ENCODE measurements at regions not wholly inside any gene's neighbourhood (a gene's known extent, or its start where the extent isn't known, plus 50 kb on each side); places are given as distances from the start of the nearest gene placed in this dataset.

GRCh38 chr1:30054126-30054525 is 669.3 kb downstream of the MATN1 start:
- no peaks in the 10 kb centered on the region for H3K9me3 Mint-ChIP-seq
- no peak overlapping the region for H3K4me3 Mint-ChIP-seq
- H3K27me3 Mint-ChIP-seq (ENCODE audit: low read depth): peaks cover 9% of the 10 kb centered on the region
- no peaks in the 10 kb centered on the region for H3K36me3 Mint-ChIP-seq (ENCODE audit: low read depth)
- DNase-seq (ENCODE audit: low spot score): no peak
- no peaks in the 10 kb centered on the region for H3K4me1 Mint-ChIP-seq (ENCODE audit: low read depth)
- no peak overlapping the region for H3K27ac Mint-ChIP-seq

DNA sequence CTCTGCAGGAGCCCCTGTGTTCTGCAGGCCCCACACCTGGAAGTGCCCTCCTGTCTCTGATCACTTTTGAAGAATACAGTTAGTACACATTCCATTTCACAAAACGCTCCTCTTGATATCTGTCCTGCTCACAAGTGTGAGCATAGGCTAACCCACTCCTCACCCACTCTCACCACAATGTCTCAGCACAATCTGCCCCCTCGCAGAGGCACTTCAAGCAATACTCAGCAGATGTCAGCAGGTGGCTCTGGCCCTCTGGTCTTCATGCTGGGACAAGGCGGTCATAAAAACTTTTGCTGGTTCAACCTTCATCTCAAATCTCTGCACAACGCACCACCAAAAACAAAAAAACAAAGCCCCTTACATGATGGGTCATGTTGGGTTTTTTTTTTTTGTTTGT is 671.2 kb downstream of the MATN1 start:
- Mint-ChIP-seq H3K4me1 (ENCODE audit: low read depth) (no peaks in the 10 kb centered on the region), H3K4me3 (no peak overlapping the region), H3K9me3 (no peaks in the 10 kb centered on the region), H3K36me3 (ENCODE audit: low read depth) (no peaks in the 10 kb centered on the region), H3K27me3 (ENCODE audit: low read depth) (peaks cover 9% of the 10 kb centered on the region), H3K27ac (no peak overlapping the region)
- DNase-seq (ENCODE audit: low spot score): no peak

- Mint-ChIP-seq H3K27me3 (ENCODE audit: low read depth) (peaks cover 9% of the 10 kb centered on the region), H3K27ac (no peak overlapping the region), H3K4me1 (ENCODE audit: low read depth) (no peaks in the 10 kb centered on the region), H3K4me3 (no peak overlapping the region), H3K9me3 (no peaks in the 10 kb centered on the region), H3K36me3 (ENCODE audit: low read depth) (no peaks in the 10 kb centered on the region)
- no peak for DNase-seq (ENCODE audit: low spot score)
Measured at GRCh38 chr1:30051777-30052176, 671.6 kb downstream of the MATN1 start.

- no peaks in the 10 kb centered on the region for H3K4me1 Mint-ChIP-seq (ENCODE audit: low read depth)
- no peaks in the 10 kb centered on the region for H3K9me3 Mint-ChIP-seq
- H3K27me3 Mint-ChIP-seq (ENCODE audit: low read depth): peaks cover 9% of the 10 kb centered on the region
- no peak overlapping the region for H3K27ac Mint-ChIP-seq
- no peak overlapping the region for H3K4me3 Mint-ChIP-seq
- no peak for DNase-seq (ENCODE audit: low spot score)
- H3K36me3 Mint-ChIP-seq (ENCODE audit: low read depth): no peaks in the 10 kb centered on the region
Measured at GRCh38 chr1:30049748-30050296, 673.6 kb downstream of the MATN1 start.

GRCh38 chr1:30048905-30049304 is 674.5 kb downstream of the MATN1 start:
- H3K36me3 Mint-ChIP-seq (ENCODE audit: low read depth): no peaks in the 10 kb centered on the region
- H3K27ac Mint-ChIP-seq: no peak overlapping the region
- no peak for DNase-seq (ENCODE audit: low spot score)
- H3K4me3 Mint-ChIP-seq: no peak overlapping the region
- no peaks in the 10 kb centered on the region for H3K4me1 Mint-ChIP-seq (ENCODE audit: low read depth)
- no peaks in the 10 kb centered on the region for H3K9me3 Mint-ChIP-seq
- H3K27me3 Mint-ChIP-seq (ENCODE audit: low read depth): peaks cover 9% of the 10 kb centered on the region

- no peak overlapping the region for H3K4me3 Mint-ChIP-seq
- H3K27ac Mint-ChIP-seq: no peak overlapping the region
- no peaks in the 10 kb centered on the region for H3K4me1 Mint-ChIP-seq (ENCODE audit: low read depth)
- no peaks in the 10 kb centered on the region for H3K36me3 Mint-ChIP-seq (ENCODE audit: low read depth)
- no peaks in the 10 kb centered on the region for H3K27me3 Mint-ChIP-seq (ENCODE audit: low read depth)
- DNase-seq (ENCODE audit: low spot score): no peak
- no peaks in the 10 kb centered on the region for H3K9me3 Mint-ChIP-seq
Measured at GRCh38 chr1:30047576-30047975, 675.8 kb downstream of the MATN1 start.

DNA sequence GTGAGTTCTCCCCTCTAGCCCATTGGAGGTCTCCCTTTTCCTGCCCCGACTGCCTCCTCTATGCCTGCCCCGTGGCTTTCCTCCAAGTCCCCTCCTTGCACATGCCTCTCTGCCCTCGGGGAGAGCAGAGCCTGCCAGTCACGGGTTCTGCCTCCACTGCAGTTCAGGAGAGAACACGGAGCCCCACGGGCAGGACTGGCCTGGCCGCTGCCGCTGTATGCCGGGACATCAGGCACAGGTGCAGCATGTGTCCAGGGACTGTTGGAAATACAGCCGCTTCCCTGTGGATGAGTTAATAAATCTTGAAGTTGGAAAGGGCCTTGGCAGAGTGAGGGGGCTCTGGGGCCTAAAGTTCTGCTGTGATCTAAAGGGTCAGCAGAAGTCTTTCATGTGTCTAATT is 676.6 kb downstream of the MATN1 start:
- H3K27me3 Mint-ChIP-seq (ENCODE audit: low read depth): no peaks in the 10 kb centered on the region
- no peaks in the 10 kb centered on the region for H3K36me3 Mint-ChIP-seq (ENCODE audit: low read depth)
- no peak for DNase-seq (ENCODE audit: low spot score)
- no peak overlapping the region for H3K4me3 Mint-ChIP-seq
- H3K27ac Mint-ChIP-seq: no peak overlapping the region
- no peaks in the 10 kb centered on the region for H3K4me1 Mint-ChIP-seq (ENCODE audit: low read depth)
- H3K9me3 Mint-ChIP-seq: no peaks in the 10 kb centered on the region

DNA sequence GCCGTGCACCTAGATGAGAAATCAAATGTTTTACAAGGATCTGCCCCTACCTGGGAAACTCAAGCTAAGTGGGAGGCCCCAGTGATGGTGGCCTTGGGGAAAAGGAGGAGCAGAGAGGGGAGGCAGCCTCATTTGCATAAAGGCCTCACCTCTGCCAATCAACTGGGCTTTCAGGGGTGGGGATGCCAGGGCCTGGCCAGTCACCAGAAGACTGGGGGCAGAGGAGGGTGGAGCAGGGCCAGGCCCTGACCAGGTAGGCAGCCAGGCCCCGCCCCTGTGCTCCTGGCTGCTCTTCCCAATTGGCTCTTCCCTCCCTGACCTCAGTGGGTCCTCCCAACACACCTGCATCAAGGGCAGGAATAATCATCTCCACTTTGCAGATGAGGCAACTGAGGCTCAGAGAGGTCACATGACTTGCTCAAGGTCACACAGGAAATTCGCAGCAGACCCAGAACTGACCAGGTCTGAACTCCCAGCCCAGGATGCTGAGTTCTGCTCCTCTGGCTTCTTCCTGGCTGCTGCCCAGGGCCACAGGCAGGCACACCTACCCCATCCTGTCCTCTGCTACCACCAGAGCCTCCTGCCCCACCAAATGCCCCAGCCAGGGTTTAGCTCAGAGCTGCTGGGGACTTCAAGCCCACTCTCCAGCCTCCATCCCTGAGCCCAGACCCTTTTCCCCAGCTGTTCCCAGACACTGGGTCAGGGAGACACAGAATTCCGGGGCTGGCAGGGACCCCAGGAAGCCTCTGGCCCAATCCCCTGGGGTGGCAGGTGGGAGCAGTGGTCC is 677.9 kb downstream of the MATN1 start:
- Mint-ChIP-seq H3K4me3 (no peak overlapping the region), H3K36me3 (ENCODE audit: low read depth) (no peaks in the 10 kb centered on the region), H3K27me3 (ENCODE audit: low read depth) (no peaks in the 10 kb centered on the region), H3K4me1 (ENCODE audit: low read depth) (no peaks in the 10 kb centered on the region), H3K9me3 (no peaks in the 10 kb centered on the region), H3K27ac (no peak overlapping the region)
- DNase-seq (ENCODE audit: low spot score): no peak

DNA sequence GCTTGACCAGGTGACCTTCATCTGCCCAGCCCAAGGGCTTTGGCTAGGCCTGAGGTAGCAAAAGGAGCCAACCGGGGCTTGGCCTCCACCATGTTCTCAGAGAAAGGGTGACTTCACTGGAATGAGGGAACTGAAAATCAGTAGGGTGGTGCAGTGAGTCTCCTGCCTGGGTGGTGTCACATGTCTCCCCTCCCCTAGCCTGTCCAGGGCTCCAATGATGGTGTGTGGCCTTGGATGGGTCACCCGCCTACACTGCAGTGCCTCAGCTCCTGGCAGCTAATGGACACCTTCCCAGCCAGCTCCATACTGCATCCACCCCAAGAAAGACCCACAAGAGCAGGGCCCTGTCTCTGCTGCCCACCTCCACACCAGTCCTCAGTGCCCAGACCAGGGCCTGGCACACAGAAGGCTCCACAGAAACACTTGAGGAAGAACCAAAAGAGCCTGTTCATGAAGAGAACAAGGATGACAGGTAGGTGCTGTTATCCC is 678.7 kb downstream of the MATN1 start:
- no peak for DNase-seq (ENCODE audit: low spot score)
- Mint-ChIP-seq H3K9me3 (no peaks in the 10 kb centered on the region), H3K27ac (no peak overlapping the region), H3K4me1 (ENCODE audit: low read depth) (no peaks in the 10 kb centered on the region), H3K27me3 (ENCODE audit: low read depth) (no peaks in the 10 kb centered on the region), H3K4me3 (no peak overlapping the region), H3K36me3 (ENCODE audit: low read depth) (no peaks in the 10 kb centered on the region)

DNA sequence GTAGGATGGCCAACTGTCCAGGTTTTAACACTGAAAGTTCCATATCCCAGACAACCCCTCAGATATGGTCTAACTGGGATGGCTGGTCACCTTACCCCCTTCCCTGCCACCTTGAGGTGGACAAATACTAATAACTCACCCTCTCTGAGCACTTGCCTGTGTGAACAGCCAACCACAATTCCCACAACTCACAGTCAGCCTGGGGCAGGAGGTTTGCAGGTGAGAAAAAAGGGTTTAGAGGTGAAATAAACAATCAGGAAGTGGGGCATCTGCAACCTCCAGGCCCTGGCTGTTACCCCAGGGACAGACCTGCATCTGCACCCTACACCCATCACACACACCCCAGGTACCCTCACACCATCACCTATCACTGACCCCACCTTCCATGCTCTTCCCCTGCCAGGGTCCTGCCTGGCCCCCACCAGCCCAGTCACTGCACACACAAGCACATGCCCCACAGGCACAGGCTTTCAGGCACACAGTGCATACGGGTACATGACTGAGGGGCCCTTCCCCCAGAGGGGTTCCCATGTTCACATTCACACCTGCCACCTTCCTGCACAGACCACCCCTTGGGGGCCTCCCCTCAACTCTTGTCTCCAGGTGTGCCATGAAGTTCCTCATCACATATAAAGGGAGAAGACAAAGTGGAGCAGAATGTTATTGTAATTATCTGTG is 679.5 kb downstream of the MATN1 start:
- no peaks in the 10 kb centered on the region for H3K4me1 Mint-ChIP-seq (ENCODE audit: low read depth)
- no peaks in the 10 kb centered on the region for H3K27me3 Mint-ChIP-seq (ENCODE audit: low read depth)
- no peaks in the 10 kb centered on the region for H3K36me3 Mint-ChIP-seq (ENCODE audit: low read depth)
- no peak for DNase-seq (ENCODE audit: low spot score)
- H3K27ac Mint-ChIP-seq: no peak overlapping the region
- no peaks in the 10 kb centered on the region for H3K9me3 Mint-ChIP-seq
- no peak overlapping the region for H3K4me3 Mint-ChIP-seq

DNA sequence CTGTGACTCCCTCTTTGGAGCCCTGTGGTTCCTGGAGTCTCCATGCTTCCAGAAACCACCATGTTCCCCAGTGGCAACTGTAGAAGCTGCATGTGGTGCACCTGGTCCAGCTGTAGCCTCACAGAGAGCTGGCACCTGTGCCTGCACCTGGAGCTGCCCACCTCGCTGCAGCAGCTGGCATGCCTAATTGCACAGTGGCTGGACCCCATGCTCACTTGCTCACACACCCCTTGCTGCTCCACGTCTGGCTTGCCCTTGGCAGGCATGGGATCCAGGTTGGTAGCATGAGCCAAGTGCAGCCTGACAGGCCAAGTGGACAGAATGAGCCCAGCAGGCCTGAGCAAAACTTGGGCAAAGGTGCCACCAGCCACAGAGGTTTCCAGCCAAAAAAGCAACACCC is 680.1 kb downstream of the MATN1 start:
- H3K27ac Mint-ChIP-seq: no peak overlapping the region
- DNase-seq (ENCODE audit: low spot score): no peak
- no peaks in the 10 kb centered on the region for H3K36me3 Mint-ChIP-seq (ENCODE audit: low read depth)
- no peaks in the 10 kb centered on the region for H3K27me3 Mint-ChIP-seq (ENCODE audit: low read depth)
- H3K9me3 Mint-ChIP-seq: no peaks in the 10 kb centered on the region
- no peaks in the 10 kb centered on the region for H3K4me1 Mint-ChIP-seq (ENCODE audit: low read depth)
- H3K4me3 Mint-ChIP-seq: no peak overlapping the region

DNA sequence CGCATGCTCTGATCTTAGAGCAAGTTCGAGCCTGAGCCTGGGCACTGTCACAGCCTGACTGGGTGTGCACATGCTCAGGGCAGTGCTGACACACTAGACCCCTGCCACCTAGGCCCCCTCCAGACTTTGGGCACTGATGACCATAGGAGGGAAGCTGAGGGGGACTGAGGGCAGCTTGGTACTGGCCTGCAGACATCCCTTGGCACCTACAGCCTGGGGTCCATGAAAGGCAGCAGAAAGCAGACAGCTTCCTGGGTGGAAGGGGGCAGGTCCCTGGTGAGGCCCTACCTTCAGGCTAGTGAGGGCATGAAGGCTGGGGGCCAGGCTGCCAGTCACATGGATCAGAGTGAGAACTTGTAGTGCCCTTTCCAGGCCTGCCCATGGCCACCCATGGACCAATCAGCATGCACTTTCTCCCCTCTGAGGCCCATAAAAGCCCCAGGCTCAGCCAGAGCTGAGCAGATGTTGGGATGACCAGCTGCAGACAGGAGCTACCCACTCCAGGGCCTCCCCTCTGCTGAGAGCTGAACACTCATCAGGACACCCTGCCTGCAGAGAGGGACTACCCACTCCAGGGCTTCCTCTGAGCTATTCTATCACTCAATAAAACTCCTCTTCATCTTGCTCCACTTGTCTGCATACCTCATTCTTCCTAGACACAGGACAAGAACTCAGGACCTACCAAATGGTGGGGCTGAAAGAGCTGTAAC is 680.8 kb downstream of the MATN1 start:
- DNase-seq (ENCODE audit: low spot score): no peak
- no peaks in the 10 kb centered on the region for H3K36me3 Mint-ChIP-seq (ENCODE audit: low read depth)
- no peaks in the 10 kb centered on the region for H3K4me1 Mint-ChIP-seq (ENCODE audit: low read depth)
- no peak overlapping the region for H3K27ac Mint-ChIP-seq
- no peaks in the 10 kb centered on the region for H3K9me3 Mint-ChIP-seq
- no peaks in the 10 kb centered on the region for H3K27me3 Mint-ChIP-seq (ENCODE audit: low read depth)
- no peak overlapping the region for H3K4me3 Mint-ChIP-seq

- no peaks in the 10 kb centered on the region for H3K27me3 Mint-ChIP-seq (ENCODE audit: low read depth)
- no peak for DNase-seq (ENCODE audit: low spot score)
- no peak overlapping the region for H3K27ac Mint-ChIP-seq
- H3K9me3 Mint-ChIP-seq: no peaks in the 10 kb centered on the region
- H3K4me3 Mint-ChIP-seq: no peak overlapping the region
- no peaks in the 10 kb centered on the region for H3K36me3 Mint-ChIP-seq (ENCODE audit: low read depth)
- no peaks in the 10 kb centered on the region for H3K4me1 Mint-ChIP-seq (ENCODE audit: low read depth)
Measured at GRCh38 chr1:30041741-30042437, 681.5 kb downstream of the MATN1 start.
